Activated naive CD8-positive, alpha-beta T cell treated with anti-CD3 and anti-CD28 coated beads, Interleukin-2, amount 50 U/mL, for 16 hours (primary cell): ENCODE measurements at regions not wholly inside any gene's neighbourhood (a gene's known extent, or its start where the extent isn't known, plus 50 kb on each side); places are given as distances from the start of the nearest gene placed in this dataset.

Experiments used
- DNase-seq: peaks from one replicate; pipeline ENCODE4 v3.0.0-alpha.2; 2020; ENCODE audit warnings: low read depth, low spot score

DNA sequence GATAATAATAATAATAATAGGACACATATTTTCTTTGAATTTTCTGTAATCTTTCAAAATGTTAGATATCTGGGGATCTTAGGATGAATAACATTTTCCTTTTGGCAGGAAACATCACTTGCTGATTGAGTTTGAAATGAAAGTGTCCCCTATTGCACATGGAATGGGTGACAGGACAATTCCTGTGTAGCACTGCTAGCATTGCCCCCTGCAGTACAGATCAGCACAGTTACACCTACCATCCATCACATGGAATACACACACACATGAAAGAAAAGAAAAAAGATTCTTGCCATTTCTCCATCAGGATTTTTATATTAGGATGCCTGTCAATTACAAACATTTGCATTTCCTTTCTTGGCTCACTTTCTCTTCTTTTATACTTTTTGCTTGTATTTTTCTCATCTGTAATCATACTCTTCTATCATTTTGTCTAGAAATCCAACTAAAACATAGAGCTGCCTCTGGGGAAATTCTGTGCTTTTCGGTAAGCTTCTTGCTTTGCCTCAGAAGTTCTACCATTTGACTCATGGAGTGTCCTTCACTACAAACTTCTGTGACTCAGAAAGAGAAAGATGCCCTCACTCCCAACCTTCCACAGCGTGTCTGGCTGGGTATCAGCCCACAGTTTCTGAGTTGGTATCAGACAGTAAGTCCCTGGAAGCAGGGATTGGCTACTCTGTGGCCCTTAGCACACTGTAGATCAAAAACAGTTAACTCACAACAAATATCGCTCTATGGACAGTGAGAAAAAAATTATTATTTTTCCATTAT is 641.2 kb downstream of the PTPRC start:
- no peak for DNase-seq

DNA sequence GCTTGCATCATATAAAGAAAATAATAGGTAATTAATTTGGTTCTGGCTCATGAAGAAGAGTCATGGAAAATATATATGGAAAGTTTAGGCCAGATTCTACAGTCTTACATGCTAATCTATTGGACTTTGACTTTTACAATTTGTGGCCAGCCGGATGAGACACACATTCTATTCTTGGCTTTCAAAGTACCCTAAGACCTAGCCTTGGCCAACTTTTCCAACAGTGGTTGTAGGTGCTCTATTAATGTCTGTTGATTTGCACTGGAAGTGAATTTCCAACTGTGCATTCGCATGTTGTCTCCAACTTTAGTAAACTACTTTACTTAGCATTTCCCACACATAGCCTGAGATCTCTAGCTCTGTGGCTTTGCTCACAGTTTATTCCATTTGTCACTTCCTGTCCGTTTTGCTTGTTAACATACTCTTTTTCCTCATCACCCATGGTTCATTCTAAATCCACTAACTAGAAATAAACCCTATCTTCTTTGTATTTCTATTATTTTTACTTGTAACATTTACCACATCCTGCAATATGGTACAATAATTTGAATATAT is 644.0 kb downstream of the PTPRC start:
- DNase-seq, result no peak

DNA sequence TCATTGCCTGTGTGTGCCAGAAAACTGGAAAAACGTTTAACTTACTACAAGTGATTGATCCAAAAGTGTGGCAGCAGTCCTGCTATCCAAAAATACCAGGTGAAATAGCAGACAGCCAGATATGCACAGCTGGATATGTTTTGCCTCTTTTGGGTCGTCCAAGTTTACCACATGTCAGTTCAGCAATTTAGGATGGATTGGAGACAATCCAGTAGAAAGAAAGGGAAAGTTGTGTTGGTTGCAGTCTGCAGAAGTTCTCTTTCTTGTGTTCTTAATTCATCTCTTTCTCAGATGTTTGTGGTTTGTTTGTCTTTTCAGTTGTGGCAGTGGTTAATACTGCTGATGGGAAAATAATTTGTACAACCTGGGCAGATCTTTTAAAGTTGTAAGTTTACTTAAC is 645.0 kb downstream of the PTPRC start:
- no peak for DNase-seq

- no peak for DNase-seq
Measured at GRCh38 chr1:199287206-199287605, 648.4 kb downstream of the PTPRC start.

DNA sequence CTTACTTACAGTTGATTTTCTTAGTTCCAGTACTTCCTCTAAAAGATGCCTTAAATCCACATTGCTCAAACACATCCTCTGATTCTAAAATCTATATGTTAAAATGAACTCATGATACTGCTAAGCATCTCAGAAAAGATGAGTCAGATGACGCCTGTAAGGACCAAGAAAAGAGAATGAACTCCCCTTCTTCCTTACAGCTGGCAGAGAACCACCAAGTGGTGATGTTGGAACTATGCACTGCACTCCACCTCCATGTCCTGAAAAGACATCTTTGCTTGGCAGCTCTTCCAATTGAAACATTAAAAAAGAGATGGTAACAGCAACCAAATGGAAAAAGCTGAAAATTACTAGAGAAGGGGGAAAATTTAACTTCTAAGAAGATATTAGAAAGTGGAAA is 648.8 kb downstream of the PTPRC start:
- DNase-seq, result no peak

- no peak for DNase-seq
Measured at GRCh38 chr1:199290186-199290585, 651.3 kb downstream of the PTPRC start.

- DNase-seq, result no peak
Measured at GRCh38 chr1:199291022-199291740, 652.3 kb downstream of the PTPRC start.

- DNase-seq, result no peak
Measured at GRCh38 chr1:199292896-199293295, 654.1 kb downstream of the PTPRC start.

GRCh38 chr1:199295107-199295506 is 656.3 kb downstream of the PTPRC start:
- DNase-seq, result no peak

- no peak for DNase-seq
Measured at GRCh38 chr1:199297174-199297573, 658.3 kb downstream of the PTPRC start.

DNA sequence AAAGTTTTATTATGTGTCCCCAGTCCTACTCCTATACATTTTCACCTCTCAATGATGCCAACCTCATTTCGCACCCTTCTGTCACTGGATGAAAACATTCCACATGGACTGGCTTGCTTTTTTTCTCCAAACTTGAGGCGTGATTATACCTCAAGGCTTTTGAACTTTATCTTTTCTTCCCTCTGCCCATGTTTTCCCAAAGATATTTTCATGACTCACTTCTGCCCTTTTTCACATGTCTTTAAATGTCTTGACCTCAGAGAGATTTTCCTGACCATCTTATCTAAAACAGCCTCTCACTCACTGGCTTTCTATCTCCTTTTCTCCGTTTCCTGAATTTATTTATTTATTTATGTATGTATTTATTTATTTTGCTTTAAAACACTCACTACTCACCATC is 659.0 kb downstream of the PTPRC start:
- DNase-seq, result no peak

- DNase-seq, result no peak
Measured at GRCh38 chr1:199298825-199299224, 660.0 kb downstream of the PTPRC start.

- no peak for DNase-seq
Measured at GRCh38 chr1:199301472-199302217, 662.8 kb downstream of the PTPRC start.

- no peak for DNase-seq
Measured at GRCh38 chr1:199302554-199302953, 663.7 kb downstream of the PTPRC start.

DNA sequence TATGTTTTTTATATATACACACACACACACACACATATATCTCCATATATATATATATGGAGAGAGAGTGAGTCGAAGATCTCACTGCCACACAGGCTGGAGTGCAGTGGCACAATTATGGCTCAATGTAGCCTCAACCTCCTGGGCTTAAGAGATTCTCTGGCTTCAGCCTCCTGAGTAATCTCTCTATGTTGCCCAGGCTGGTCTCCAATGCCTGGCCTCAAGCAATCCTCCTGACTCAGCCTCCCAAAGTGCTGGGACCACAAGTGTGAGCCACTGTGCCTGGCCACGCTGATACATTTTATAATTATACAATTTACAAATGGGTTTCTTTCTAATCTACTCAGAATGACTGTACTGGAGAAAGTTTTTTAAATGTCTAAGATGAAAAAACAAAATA is 664.2 kb downstream of the PTPRC start:
- no peak for DNase-seq

DNA sequence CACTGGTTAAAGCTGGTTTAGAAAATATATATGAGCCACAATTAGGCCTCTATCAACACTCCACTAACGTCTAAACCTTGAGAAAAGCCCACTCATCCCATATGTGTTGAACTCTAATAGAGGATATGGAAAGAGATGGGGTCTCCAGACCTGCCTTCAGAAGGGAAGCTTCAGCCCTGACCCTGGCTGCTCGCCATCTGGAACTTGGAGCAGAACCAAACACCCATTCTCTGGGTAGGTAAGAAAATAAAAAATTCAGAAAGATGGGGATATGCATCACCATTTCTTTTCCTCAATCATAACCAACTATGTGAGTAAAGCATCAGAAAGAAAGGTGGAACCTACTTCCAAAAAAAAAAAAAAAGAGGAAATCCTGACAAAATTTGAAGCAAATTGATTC is 666.2 kb downstream of the PTPRC start:
- no peak for DNase-seq

- no peak for DNase-seq
Measured at GRCh38 chr1:199307496-199308264, 668.8 kb downstream of the PTPRC start.

DNA sequence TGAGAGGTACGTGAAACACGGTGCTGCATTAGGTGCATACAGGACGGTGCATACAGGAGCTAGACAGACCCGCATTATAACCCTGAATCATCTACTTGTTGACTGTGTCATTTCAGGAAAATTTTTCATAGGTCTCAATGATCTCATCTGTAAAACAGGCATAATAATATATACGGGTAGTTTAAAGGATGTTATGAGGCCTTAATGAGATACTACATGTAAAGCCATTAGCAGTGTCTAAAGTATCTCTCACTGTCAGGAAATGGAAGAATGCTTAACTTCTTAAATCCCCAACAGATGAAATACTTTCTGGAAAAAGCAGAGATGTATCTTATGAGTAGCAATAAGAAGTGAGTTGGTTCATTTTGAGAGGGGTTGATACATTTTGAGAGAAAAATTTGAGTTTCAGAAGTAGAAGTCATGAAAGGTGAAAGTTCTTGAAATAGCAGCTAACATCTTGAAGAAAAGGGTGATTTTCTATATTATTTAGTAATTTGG is 669.6 kb downstream of the PTPRC start:
- no peak for DNase-seq

DNA sequence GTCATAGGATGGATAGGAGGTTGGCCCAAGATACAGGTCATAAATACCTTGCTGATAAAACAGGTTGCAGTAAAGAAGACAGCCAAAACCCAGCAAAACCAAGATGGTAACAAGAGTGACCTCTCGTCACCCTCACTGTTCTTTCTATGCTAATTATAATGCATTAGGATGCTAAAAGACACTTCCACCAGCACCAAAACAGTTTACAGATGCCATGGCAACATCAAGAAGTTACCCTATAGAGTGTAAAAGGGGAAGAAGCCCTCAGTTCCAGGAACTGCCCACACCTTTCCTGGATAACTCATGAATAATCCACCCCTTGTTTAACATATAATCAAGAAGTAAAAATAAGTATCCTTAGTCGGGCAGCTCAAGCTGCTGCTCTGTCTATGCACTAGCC is 671.9 kb downstream of the PTPRC start:
- DNase-seq, result no peak

DNA sequence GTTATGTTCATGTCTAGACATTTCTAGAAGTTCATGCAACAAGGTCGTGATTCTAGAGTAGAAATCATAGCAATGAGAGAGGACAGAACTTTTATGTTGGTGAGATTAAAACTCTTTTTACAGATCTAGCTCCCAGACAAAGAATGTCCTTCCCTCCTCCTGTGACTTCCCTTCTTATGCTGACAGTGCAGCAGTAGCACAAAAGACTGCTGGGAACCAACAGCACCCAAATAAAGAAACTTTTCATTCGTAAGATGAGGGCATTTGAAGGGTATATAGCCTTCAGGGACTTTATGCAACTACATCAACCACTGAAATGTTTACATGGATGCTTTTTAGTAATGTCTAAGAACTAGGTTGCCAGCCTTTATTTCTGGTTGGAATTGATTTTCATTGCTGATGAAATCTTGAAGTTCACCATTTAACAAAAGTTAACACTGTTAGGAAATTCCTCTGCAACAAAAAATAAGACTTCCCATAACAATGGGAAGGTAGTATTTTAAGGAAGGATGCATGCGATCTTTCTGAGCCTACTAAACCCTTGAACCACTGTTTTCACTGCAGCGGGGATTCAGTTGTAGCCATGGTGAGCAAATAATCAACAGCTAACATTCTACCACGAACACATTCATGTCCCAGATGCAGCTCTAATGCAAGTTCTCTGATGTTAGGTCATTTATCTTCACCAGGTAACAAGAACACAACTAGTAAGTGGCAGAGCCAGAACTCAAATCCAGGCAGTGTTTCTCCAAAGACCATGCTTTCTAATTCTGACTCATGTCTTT is 672.8 kb downstream of the PTPRC start:
- DNase-seq, result no peak

GRCh38 chr1:199312626-199313025 is 673.8 kb downstream of the PTPRC start:
- no peak for DNase-seq
